OCI-LY7 (cell line): ENCODE measurements at regions not wholly inside any gene's neighbourhood (a gene's known extent, or its start where the extent isn't known, plus 50 kb on each side); places are given as distances from the start of the nearest gene placed in this dataset.

Experiments used
- BruUV-seq: library from RNA; stranded (reverse); fragments of 400-500 nt; replicated peaks from 2 replicates; lab custom pipeline; 2021; lab: Mats Ljungman, UMichigan
- CTCF ChIA-PET: fragments of 300-600 bp; sonication (Branson Sonifier 250); formaldehyde crosslinking; loops from one replicate; lab custom pipeline; 2022; ENCODE audit warnings: antibody characterized with exemption; ENCODE audit not compliant: unreplicated experiment; lab: Charles Lee
- POLR2A ChIA-PET: fragments of 300-600 bp; sonication (Branson Sonifier 250); formaldehyde crosslinking; loops from one replicate; lab custom pipeline; 2022; ENCODE audit warnings: antibody characterized with exemption; lab: Charles Lee
- DNase-seq: peaks from one replicate; pipeline ENCODE4 v3.0.0-alpha.2; 2015; ENCODE audit warnings: low spot score
- H2AFZ ChIP-seq: fragments of 200-600 bp; sonication (generic), shearing (Covaris generic); 2 replicates; pipeline ENCODE4 v1.6.1; 2014; ENCODE audit warnings: mild to moderate bottlenecking, antibody characterized with exemption, low read length, moderate library complexity
- H3K27ac ChIP-seq: fragments of 200-600 bp; sonication (generic); 2 replicates; pipeline ENCODE4 v1.5.1; 2014; ENCODE audit warnings: mixed run types, low read depth, mild to moderate bottlenecking, moderate library complexity, low read length, inconsistent platforms; ENCODE audit not compliant: poor library complexity, severe bottlenecking
- H3K36me3 ChIP-seq: fragments of 200-600 bp; sonication (generic); 2 replicates; pipeline ENCODE4 v1.6.1; 2014; ENCODE audit warnings: mild to moderate bottlenecking, antibody characterized with exemption, low read length, moderate library complexity, mixed read lengths; ENCODE audit not compliant: insufficient read depth
- H3K4me1 ChIP-seq: fragments of 200-600 bp; sonication (generic); 2 replicates; pipeline ENCODE4 v1.5.1; 2014; ENCODE audit warnings: mild to moderate bottlenecking, low read length; ENCODE audit not compliant: insufficient read depth, poor library complexity, severe bottlenecking
- H3K4me2 ChIP-seq: fragments of 200-600 bp; sonication (generic); 2 replicates; pipeline ENCODE4 v1.6.1; 2014; ENCODE audit warnings: mild to moderate bottlenecking, low read length
- H3K4me3 ChIP-seq: fragments of 200-600 bp; sonication (generic); 2 replicates; pipeline ENCODE4 v1.5.1; 2014; ENCODE audit warnings: mild to moderate bottlenecking, low read depth, low read length; ENCODE audit not compliant: poor library complexity, severe bottlenecking
- H3K79me2 ChIP-seq: fragments of 200-600 bp; sonication (generic); 2 replicates; pipeline ENCODE4 v1.6.1; 2016; ENCODE audit warnings: low read depth, mild to moderate bottlenecking, low read length, moderate library complexity, mixed read lengths; ENCODE audit not compliant: insufficient read depth
- H3K9me2 ChIP-seq: fragments of 200-600 bp; sonication (generic); 2 replicates; pipeline ENCODE4 v1.6.1; 2016; ENCODE audit warnings: mild to moderate bottlenecking, low read length, mixed read lengths; ENCODE audit not compliant: insufficient read depth
- H3K9me3 ChIP-seq: fragments of 200-600 bp; sonication (generic); 2 replicates; pipeline ENCODE4 v1.6.1; 2014; ENCODE audit warnings: mild to moderate bottlenecking, mixed run types, low read length, mixed read lengths
- H4K20me1 ChIP-seq: fragments of 200-600 bp; sonication (generic); 2 replicates; pipeline ENCODE4 v1.6.1; 2014; ENCODE audit warnings: mild to moderate bottlenecking, antibody characterized with exemption, low read length, moderate library complexity, mixed read lengths; ENCODE audit not compliant: insufficient read depth
- CTCF ChIP-seq: fragments of 200-600 bp; sonication (generic); conservative IDR thresholded peaks from 2 replicates; pipeline ENCODE4 v1.5.1; 2014; ENCODE audit warnings: mild to moderate bottlenecking, antibody characterized with exemption, low read length, moderate library complexity, mixed read lengths
- EZH2phosphoT487 ChIP-seq: fragments of 200-600 bp; sonication (generic); IDR thresholded peaks from 2 replicates; pipeline ENCODE4 v1.6.1; 2018; ENCODE audit warnings: low read depth, borderline replicate concordance, mild to moderate bottlenecking, mixed run types, antibody characterized with exemption, low read length, moderate library complexity, mixed read lengths
- intact Hi-C: fragments of 100-400 bp; cut with micrococcal nuclease; formaldehyde crosslinking; loops from one replicate; pipeline ENCODE4 v1.10.0; 2022; ENCODE audit not compliant: unreplicated experiment

GRCh38 chr2:129439406-129440302 is 539.8 kb upstream of the RAB6C start:
- Histone ChIP-seq H3K79me2 (no peaks in the 10 kb centered on the region), H3K27ac (no peak overlapping the region), H2AFZ (no peak overlapping the region), H4K20me1 (no peaks in the 10 kb centered on the region), H3K9me2 (no peaks in the 10 kb centered on the region), H3K4me2 (no peak overlapping the region), H3K9me3 (peaks cover 6% of the 10 kb centered on the region), H3K4me1 (no peaks in the 10 kb centered on the region), H3K36me3 (no peaks in the 10 kb centered on the region), H3K4me3 (no peak overlapping the region)
- BruUV-seq = no TSS peak
- TF ChIP-seq EZH2phosphoT487 = no peak
- TF ChIP-seq CTCF = no peak
- ChIA-PET CTCF (no interaction called here), POLR2A (no interaction called here)
- no peak for DNase-seq
- intact Hi-C loops = no loop called here

GRCh38 chr2:129441610-129442009 is 537.9 kb upstream of the RAB6C start:
- TF ChIP-seq CTCF = no peak
- no peak for TF ChIP-seq EZH2phosphoT487
- no peaks in the 10 kb centered on the region for H3K36me3 ChIP-seq
- peaks cover 6% of the 10 kb centered on the region for H3K9me3 ChIP-seq
- no TSS peak for BruUV-seq
- H3K9me2 ChIP-seq = no peaks in the 10 kb centered on the region
- H2AFZ ChIP-seq = no peak overlapping the region
- intact Hi-C loops = no loop called here
- H3K79me2 ChIP-seq = no peaks in the 10 kb centered on the region
- no peak overlapping the region for H3K4me2 ChIP-seq
- H3K27ac ChIP-seq = no peak overlapping the region
- POLR2A ChIA-PET = no interaction called here
- no peak overlapping the region for H3K4me3 ChIP-seq
- DNase-seq = no peak
- CTCF ChIA-PET = no interaction called here
- H3K4me1 ChIP-seq = no peaks in the 10 kb centered on the region
- no peaks in the 10 kb centered on the region for H4K20me1 ChIP-seq
